22Rv1 (cell line): ENCODE measurements at regions not wholly inside any gene's neighbourhood (a gene's known extent, or its start where the extent isn't known, plus 50 kb on each side); places are given as distances from the start of the nearest gene placed in this dataset.

ENCODE experiments used
- CTCF ChIP-seq: fragments of 450-650 bp; IDR thresholded peaks from 2 replicates; pipeline ENCODE4 v1.5.1; 2017; ENCODE audit warnings: mild to moderate bottlenecking
- ZFX ChIP-seq: fragments of 450-650 bp; IDR thresholded peaks from 2 replicates; pipeline ENCODE4 v1.6.1; 2017; ENCODE audit warnings: antibody characterized with exemption, borderline replicate concordance

GRCh38 chr16:5647051-5647450 is 549.5 kb upstream of the EEF2KMT start:
- no peak for TF ChIP-seq CTCF
- TF ChIP-seq ZFX, result no peak
